Parathyroid adenoma (tissue), 2 donors: ENCODE measurements at regions not wholly inside any gene's neighbourhood (a gene's known extent, or its start where the extent isn't known, plus 50 kb on each side); places are given as distances from the start of the nearest gene placed in this dataset.

Source experiments
- H2AFZ ChIP-seq: fragments of 300-600 bp; sonication (generic); one replicate; pipeline ENCODE4 v1.7.0; 2017; ENCODE audit warnings: antibody characterized with exemption, mild to moderate bottlenecking
- H3K27ac ChIP-seq: fragments of 300-600 bp; sonication (generic); one replicate; pipeline ENCODE4 v1.7.0; 2017
- H3K27me3 ChIP-seq: fragments of 300-600 bp; sonication (generic); one replicate; pipeline ENCODE4 v1.7.0; 2017; ENCODE audit warnings: low read length; ENCODE audit not compliant: control insufficient read depth, insufficient read depth
- H3K36me3 ChIP-seq: fragments of 300-600 bp; sonication (generic); one replicate; pipeline ENCODE4 v1.7.0; 2017; ENCODE audit warnings: low read length; ENCODE audit not compliant: control insufficient read depth, insufficient read depth
- H3K4me1 ChIP-seq: fragments of 300-600 bp; sonication (generic); one replicate; pipeline ENCODE4 v1.7.0; 2017; ENCODE audit warnings: control low read depth
- H3K4me2 ChIP-seq: fragments of 300-600 bp; sonication (generic); one replicate; pipeline ENCODE4 v1.7.0; 2017; ENCODE audit warnings: low read length
- H3K4me3 ChIP-seq: fragments of 300-600 bp; sonication (generic); one replicate; pipeline ENCODE4 v1.7.0; 2017; ENCODE audit warnings: low read depth, low read length
- H3K79me2 ChIP-seq: fragments of 300-600 bp; sonication (generic); one replicate; pipeline ENCODE4 v1.7.0; 2017; ENCODE audit warnings: control low read depth
- H3K9ac ChIP-seq: fragments of 300-600 bp; sonication (generic); one replicate; pipeline ENCODE4 v1.7.0; 2017; ENCODE audit warnings: mild to moderate bottlenecking
- H3K9me3 ChIP-seq: fragments of 300-600 bp; sonication (generic); one replicate; pipeline ENCODE4 v1.7.0; 2017; ENCODE audit warnings: low read length; ENCODE audit not compliant: control insufficient read depth
- TF ChIP-seq, protein P1 (sequence below): fragments of 300-600 bp; sonication (generic); IDR thresholded peaks from one replicate; pipeline ENCODE4 v1.7.0; 2017; ENCODE audit warnings: antibody characterized with exemption, mild to moderate bottlenecking
- donor health status: primary hyperparathyroidism.

GRCh38 chr10:79007018-79007417 lies 61.7 kb upstream of the ZMIZ1 start:
- Histone ChIP-seq H3K36me3 (no peaks in the 10 kb centered on the region), H2AFZ (no peak overlapping the region), H3K9ac (no peak overlapping the region), H3K4me1 (peaks cover 7% of the 10 kb centered on the region), H3K4me2 (no peak overlapping the region), H3K27me3 (no peaks in the 10 kb centered on the region), H3K9me3 (no peaks in the 10 kb centered on the region), H3K79me2 (no peaks in the 10 kb centered on the region), H3K4me3 (no peak overlapping the region), H3K27ac (no peak overlapping the region)
- TF ChIP-seq, protein P1, sequence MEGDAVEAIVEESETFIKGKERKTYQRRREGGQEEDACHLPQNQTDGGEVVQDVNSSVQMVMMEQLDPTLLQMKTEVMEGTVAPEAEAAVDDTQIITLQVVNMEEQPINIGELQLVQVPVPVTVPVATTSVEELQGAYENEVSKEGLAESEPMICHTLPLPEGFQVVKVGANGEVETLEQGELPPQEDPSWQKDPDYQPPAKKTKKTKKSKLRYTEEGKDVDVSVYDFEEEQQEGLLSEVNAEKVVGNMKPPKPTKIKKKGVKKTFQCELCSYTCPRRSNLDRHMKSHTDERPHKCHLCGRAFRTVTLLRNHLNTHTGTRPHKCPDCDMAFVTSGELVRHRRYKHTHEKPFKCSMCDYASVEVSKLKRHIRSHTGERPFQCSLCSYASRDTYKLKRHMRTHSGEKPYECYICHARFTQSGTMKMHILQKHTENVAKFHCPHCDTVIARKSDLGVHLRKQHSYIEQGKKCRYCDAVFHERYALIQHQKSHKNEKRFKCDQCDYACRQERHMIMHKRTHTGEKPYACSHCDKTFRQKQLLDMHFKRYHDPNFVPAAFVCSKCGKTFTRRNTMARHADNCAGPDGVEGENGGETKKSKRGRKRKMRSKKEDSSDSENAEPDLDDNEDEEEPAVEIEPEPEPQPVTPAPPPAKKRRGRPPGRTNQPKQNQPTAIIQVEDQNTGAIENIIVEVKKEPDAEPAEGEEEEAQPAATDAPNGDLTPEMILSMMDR: no peak

GRCh38 chr10:79007421-79008319 lies 61.1 kb upstream of the ZMIZ1 start:
- no peak overlapping the region for H3K4me2 ChIP-seq
- H3K4me3 ChIP-seq: no peak overlapping the region
- TF ChIP-seq, protein P1: no peak
- no peaks in the 10 kb centered on the region for H3K9me3 ChIP-seq
- H3K27me3 ChIP-seq: no peaks in the 10 kb centered on the region
- no peak overlapping the region for H3K27ac ChIP-seq
- no peak overlapping the region for H3K9ac ChIP-seq
- H3K79me2 ChIP-seq: no peaks in the 10 kb centered on the region
- H3K36me3 ChIP-seq: no peaks in the 10 kb centered on the region
- H2AFZ ChIP-seq: no peak overlapping the region
- H3K4me1 ChIP-seq: peaks cover 7% of the 10 kb centered on the region

GRCh38 chr10:79009145-79009544 lies 59.6 kb upstream of the ZMIZ1 start:
- Histone ChIP-seq H3K27me3 (no peaks in the 10 kb centered on the region), H3K4me2 (no peak overlapping the region), H3K4me1 (peaks cover 2% of the 10 kb centered on the region), H3K27ac (no peak overlapping the region), H2AFZ (no peak overlapping the region), H3K79me2 (no peaks in the 10 kb centered on the region), H3K36me3 (no peaks in the 10 kb centered on the region), H3K9me3 (no peaks in the 10 kb centered on the region), H3K9ac (no peak overlapping the region), H3K4me3 (no peak overlapping the region)
- TF ChIP-seq, protein P1: no peak

- Histone ChIP-seq H3K27me3 (no peaks in the 10 kb centered on the region), H3K79me2 (no peaks in the 10 kb centered on the region), H3K9ac (no peak overlapping the region), H3K9me3 (no peaks in the 10 kb centered on the region), H3K4me1 (no peaks in the 10 kb centered on the region), H3K27ac (no peak overlapping the region), H3K4me2 (no peak overlapping the region), H3K4me3 (no peak overlapping the region), H2AFZ (no peak overlapping the region), H3K36me3 (no peaks in the 10 kb centered on the region)
- TF ChIP-seq, protein P1: no peak
These were observed 56.2 kb upstream of the ZMIZ1 start for GRCh38 chr10:79012567-79012966.
